NB4 (cell line): ENCODE measurements at regions not wholly inside any gene's neighbourhood (a gene's known extent, or its start where the extent isn't known, plus 50 kb on each side); places are given as distances from the start of the nearest gene placed in this dataset.

Experiments used
- CTCF ChIP-seq: IDR thresholded peaks from one replicate; pipeline ENCODE4 v1.5.1; 2012; ENCODE audit warnings: low read depth, low read length
- MAX ChIP-seq: IDR thresholded peaks from 2 replicates; pipeline ENCODE4 v1.6.1; 2011; ENCODE audit warnings: low read depth, low read length
- MYC ChIP-seq: IDR thresholded peaks from 2 replicates; pipeline ENCODE4 v1.6.1; 2011; ENCODE audit warnings: low read depth, low read length
- POLR2A ChIP-seq: IDR thresholded peaks from 2 replicates; pipeline ENCODE4 v1.6.1; 2011; ENCODE audit warnings: mild to moderate bottlenecking; ENCODE audit not compliant: insufficient read length; ENCODE audit errors: extremely low read depth

GRCh38 chr18:30298769-30299168 lies 743.8 kb downstream of the DSC3 start:
- TF ChIP-seq POLR2A: no peak
- no peak for TF ChIP-seq MAX
- TF ChIP-seq CTCF: no peak
- TF ChIP-seq MYC: no peak
